ENCODE measurements at regions not wholly inside any gene's neighbourhood (a gene's known extent, or its start where the extent isn't known, plus 50 kb on each side); places are given as distances from the start of the nearest gene placed in this dataset.

GRCh38 chr2:239871481-239872435, 153.4 kb downstream of the NDUFA10 start:
- H3K4me1 ChIP-seq (ENCODE audit: control insufficient read depth, extremely low read depth, insufficient read depth, low read length), result no peaks in the 10 kb centered on the region
- no peak overlapping the region for H2AFZ ChIP-seq (ENCODE audit: low read length)
- peaks cover 10% of the 10 kb centered on the region for H3K9me3 ChIP-seq (ENCODE audit: control insufficient read depth, insufficient read depth, low read depth, low read length)
- no peaks in the 10 kb centered on the region for H4K20me1 ChIP-seq (ENCODE audit: control insufficient read depth, extremely low read depth, insufficient read depth, low read length)
- DNase-seq (ENCODE audit: low read depth in 2 of 2), result no peak
- no peaks in the 10 kb centered on the region for H3K79me2 ChIP-seq (ENCODE audit: control insufficient read depth, insufficient read depth, low read length)
- H3K9ac ChIP-seq (ENCODE audit: insufficient read depth, low read length), result no peak overlapping the region
- H3K4me2 ChIP-seq (ENCODE audit: extremely low read depth, insufficient read depth, low read length), result no peak overlapping the region
- no peak for TF ChIP-seq CTCF (conservative IDR thresholded peaks at IDR 0.05 in 1 of 2, IDR thresholded peaks at IDR 0.05 in 1 of 2; ENCODE audit: low read depth in 1 of 2, low read length in 2 of 2)
- no peak for TF ChIP-seq EZH2 (IDR thresholded peaks at IDR 0.05; ENCODE audit: low read length, missing control alignments)
- H3K27me3 ChIP-seq (ENCODE audit: control insufficient read depth, insufficient read depth, low read length), result no peaks in the 10 kb centered on the region
- H3K36me3 ChIP-seq (ENCODE audit: control insufficient read depth, insufficient read depth, low read length), result no peaks in the 10 kb centered on the region
- H3K4me3 ChIP-seq (replicated peaks in 1 of 4; ENCODE audit: control extremely low read depth in 1 of 4, insufficient read depth in 1 of 4, low read depth in 3 of 4, low read length in 4 of 4), result no peak overlapping the region
- H3K27ac ChIP-seq (ENCODE audit: insufficient read depth, low read length), result no peak overlapping the region

- no peaks in the 10 kb centered on the region for H3K36me3 ChIP-seq (ENCODE audit: control insufficient read depth, insufficient read depth, low read length)
- H3K4me2 ChIP-seq (ENCODE audit: extremely low read depth, insufficient read depth, low read length), result no peak overlapping the region
- no peaks in the 10 kb centered on the region for H3K79me2 ChIP-seq (ENCODE audit: control insufficient read depth, insufficient read depth, low read length)
- no peak overlapping the region for H3K9ac ChIP-seq (ENCODE audit: insufficient read depth, low read length)
- TF ChIP-seq CTCF (conservative IDR thresholded peaks at IDR 0.05 in 1 of 2, IDR thresholded peaks at IDR 0.05 in 1 of 2; ENCODE audit: low read depth in 1 of 2, low read length in 2 of 2) (no peak), EZH2 (IDR thresholded peaks at IDR 0.05; ENCODE audit: low read length, missing control alignments) (no peak)
- no peak overlapping the region for H3K27ac ChIP-seq (ENCODE audit: insufficient read depth, low read length)
- H2AFZ ChIP-seq (ENCODE audit: low read length), result no peak overlapping the region
- H3K27me3 ChIP-seq (ENCODE audit: control insufficient read depth, insufficient read depth, low read length), result no peaks in the 10 kb centered on the region
- no peaks in the 10 kb centered on the region for H3K4me1 ChIP-seq (ENCODE audit: control insufficient read depth, extremely low read depth, insufficient read depth, low read length)
- no peak overlapping the region for H3K4me3 ChIP-seq (replicated peaks in 1 of 4; ENCODE audit: control extremely low read depth in 1 of 4, insufficient read depth in 1 of 4, low read depth in 3 of 4, low read length in 4 of 4)
- H4K20me1 ChIP-seq (ENCODE audit: control insufficient read depth, extremely low read depth, insufficient read depth, low read length), result no peaks in the 10 kb centered on the region
- no peak for DNase-seq (ENCODE audit: low read depth in 2 of 2)
- peaks cover 15% of the 10 kb centered on the region for H3K9me3 ChIP-seq (ENCODE audit: control insufficient read depth, insufficient read depth, low read depth, low read length)
Measured at GRCh38 chr2:239870863-239871262, 154.3 kb downstream of the NDUFA10 start.

- Histone ChIP-seq H2AFZ (ENCODE audit: low read length) (no peak overlapping the region), H3K36me3 (ENCODE audit: control insufficient read depth, insufficient read depth, low read length) (no peaks in the 10 kb centered on the region), H3K79me2 (ENCODE audit: control insufficient read depth, insufficient read depth, low read length) (no peaks in the 10 kb centered on the region), H3K4me3 (replicated peaks in 1 of 4; ENCODE audit: control extremely low read depth in 1 of 4, insufficient read depth in 1 of 4, low read depth in 3 of 4, low read length in 4 of 4) (no peak overlapping the region), H3K9ac (ENCODE audit: insufficient read depth, low read length) (no peak overlapping the region), H3K27ac (ENCODE audit: insufficient read depth, low read length) (no peak overlapping the region), H4K20me1 (ENCODE audit: control insufficient read depth, extremely low read depth, insufficient read depth, low read length) (no peaks in the 10 kb centered on the region), H3K27me3 (ENCODE audit: control insufficient read depth, insufficient read depth, low read length) (no peaks in the 10 kb centered on the region), H3K9me3 (ENCODE audit: control insufficient read depth, insufficient read depth, low read depth, low read length) (peaks cover 16% of the 10 kb centered on the region), H3K4me1 (ENCODE audit: control insufficient read depth, extremely low read depth, insufficient read depth, low read length) (no peaks in the 10 kb centered on the region), H3K4me2 (ENCODE audit: extremely low read depth, insufficient read depth, low read length) (no peak overlapping the region)
- DNase-seq (ENCODE audit: low read depth in 2 of 2), result no peak
- TF ChIP-seq CTCF (conservative IDR thresholded peaks at IDR 0.05 in 1 of 2, IDR thresholded peaks at IDR 0.05 in 1 of 2; ENCODE audit: low read depth in 1 of 2, low read length in 2 of 2) (no peak), EZH2 (IDR thresholded peaks at IDR 0.05; ENCODE audit: low read length, missing control alignments) (no peak)
Measured at GRCh38 chr2:239870276-239870675, 154.9 kb downstream of the NDUFA10 start.
